ENCODE measurements at regions not wholly inside any gene's neighbourhood (a gene's known extent, or its start where the extent isn't known, plus 50 kb on each side); places are given as distances from the start of the nearest gene placed in this dataset.
A peak's percentile ranks its signal among the peaks of the same experiment; 100 is the strongest.
"Not testable (repeated sequence)": the region's sequence is repeated elsewhere in the genome, so short reads cannot be mapped to it uniquely, and the experiment has no call there.

GRCh38 chr5:79924936-79925893, 65.8 kb downstream of the MTX3 start:
- peak; percentile 5 for DNase-seq (ENCODE audit: low read depth)

- DNase-seq (ENCODE audit: low read depth): no peak
These were observed 67.6 kb downstream of the MTX3 start for GRCh38 chr5:79923431-79923830.

- DNase-seq (ENCODE audit: low read depth): no peak
These were observed 68.4 kb downstream of the MTX3 start for GRCh38 chr5:79922626-79923025.

GRCh38 chr5:79907452-79907851, 83.6 kb downstream of the MTX3 start:
- DNase-seq (ENCODE audit: low read depth): not testable (repeated sequence)

GRCh38 chr5:79902571-79902970, 88.5 kb downstream of the MTX3 start:
- not testable (repeated sequence) for DNase-seq (ENCODE audit: low read depth)

- no peak for DNase-seq (ENCODE audit: low read depth)
These were observed 89.4 kb downstream of the MTX3 start for GRCh38 chr5:79901631-79902030.

- DNase-seq (ENCODE audit: low read depth): no peak
These were observed 92.5 kb downstream of the MTX3 start for GRCh38 chr5:79898611-79899010.

GRCh38 chr5:79893976-79894375, 97.1 kb downstream of the MTX3 start:
- no peak for DNase-seq (ENCODE audit: low read depth)

- DNase-seq (ENCODE audit: low read depth): no peak
These were observed 97.6 kb downstream of the MTX3 start for GRCh38 chr5:79893485-79893884.

- no peak for DNase-seq (ENCODE audit: low read depth)
These were observed 100.2 kb downstream of the MTX3 start for GRCh38 chr5:79890930-79891249.

- DNase-seq (ENCODE audit: low read depth): no peak
These were observed 100.7 kb downstream of the MTX3 start for GRCh38 chr5:79890119-79890929.

GRCh38 chr5:79888643-79889042, 102.4 kb downstream of the MTX3 start:
- DNase-seq (ENCODE audit: low read depth): no peak

- DNase-seq (ENCODE audit: low read depth): no peak
These were observed 104.0 kb downstream of the MTX3 start for GRCh38 chr5:79886925-79887655.

- DNase-seq (ENCODE audit: low read depth): no peak
These were observed 104.6 kb downstream of the MTX3 start for GRCh38 chr5:79886456-79886855.

GRCh38 chr5:79879880-79880279, 111.2 kb downstream of the MTX3 start:
- DNase-seq (ENCODE audit: low read depth): not testable (repeated sequence)

GRCh38 chr5:79878721-79879336, 112.2 kb downstream of the MTX3 start:
- DNase-seq (ENCODE audit: low read depth): no peak

GRCh38 chr5:79878136-79878679, 112.9 kb downstream of the MTX3 start:
- DNase-seq (ENCODE audit: low read depth): no peak

- no peak for DNase-seq (ENCODE audit: low read depth)
These were observed 114.6 kb downstream of the MTX3 start for GRCh38 chr5:79876456-79876855.

- no peak for DNase-seq (ENCODE audit: low read depth)
These were observed 115.8 kb downstream of the MTX3 start for GRCh38 chr5:79875230-79875629.

GRCh38 chr5:79873187-79873586, 117.9 kb downstream of the MTX3 start:
- DNase-seq (ENCODE audit: low read depth): no peak

GRCh38 chr5:79872291-79872690, 118.8 kb downstream of the MTX3 start:
- DNase-seq (ENCODE audit: low read depth): no peak
